IPS-20b (cell line): ENCODE measurements at regions not wholly inside any gene's neighbourhood (a gene's known extent, or its start where the extent isn't known, plus 50 kb on each side); places are given as distances from the start of the nearest gene placed in this dataset.

Source experiments
- H3K27ac ChIP-seq: one replicate; pipeline ENCODE4 v1.5.1; 2013; ENCODE audit warnings: low read length
- H3K27me3 ChIP-seq: 2 replicates; pipeline ENCODE4 v1.6.1; 2013; ENCODE audit warnings: mild to moderate bottlenecking, low read length, inconsistent platforms; ENCODE audit not compliant: insufficient read depth
- H3K36me3 ChIP-seq: 2 replicates; pipeline ENCODE4 v1.6.1; 2013; ENCODE audit warnings: low read depth, mild to moderate bottlenecking, inconsistent platforms, low read length, moderate library complexity; ENCODE audit not compliant: insufficient read depth
- H3K4me1 ChIP-seq: 2 replicates; pipeline ENCODE4 v1.6.1; 2013; ENCODE audit warnings: mild to moderate bottlenecking, control low read depth, inconsistent platforms, low read length, moderate library complexity; ENCODE audit not compliant: insufficient read depth
- H3K4me3 ChIP-seq: 2 replicates; pipeline ENCODE4 v1.5.1; 2013; ENCODE audit warnings: mild to moderate bottlenecking, low read length, inconsistent platforms
- H3K9ac ChIP-seq: 2 replicates; pipeline ENCODE4 v1.6.1; 2013; ENCODE audit warnings: low read depth, mild to moderate bottlenecking, inconsistent platforms, low read length, moderate library complexity
- H3K9me3 ChIP-seq: 2 replicates; pipeline ENCODE4 v1.6.1; 2013; ENCODE audit warnings: mild to moderate bottlenecking, low read depth, low read length, inconsistent platforms; ENCODE audit not compliant: insufficient read depth

GRCh38 chr6:21902628-21903169 lies 309.1 kb downstream of the SOX4 start:
- Histone ChIP-seq H3K9me3 (no peaks in the 10 kb centered on the region), H3K36me3 (no peaks in the 10 kb centered on the region), H3K4me3 (no peak overlapping the region), H3K27ac (no peak overlapping the region), H3K27me3 (no peaks in the 10 kb centered on the region), H3K9ac (no peak overlapping the region), H3K4me1 (peaks cover 4% of the 10 kb centered on the region; the same call in 1 of the 2 replicates)

- Histone ChIP-seq H3K36me3 (no peaks in the 10 kb centered on the region; the same call in 1 of the 2 replicates), H3K27ac (no peak overlapping the region), H3K4me1 (peaks cover 12% of the 10 kb centered on the region; the same call in 1 of the 2 replicates), H3K9me3 (no peaks in the 10 kb centered on the region), H3K4me3 (no peak overlapping the region), H3K27me3 (no peaks in the 10 kb centered on the region), H3K9ac (no peak overlapping the region)
These were observed 312.0 kb downstream of the SOX4 start for GRCh38 chr6:21905531-21905930.

DNA sequence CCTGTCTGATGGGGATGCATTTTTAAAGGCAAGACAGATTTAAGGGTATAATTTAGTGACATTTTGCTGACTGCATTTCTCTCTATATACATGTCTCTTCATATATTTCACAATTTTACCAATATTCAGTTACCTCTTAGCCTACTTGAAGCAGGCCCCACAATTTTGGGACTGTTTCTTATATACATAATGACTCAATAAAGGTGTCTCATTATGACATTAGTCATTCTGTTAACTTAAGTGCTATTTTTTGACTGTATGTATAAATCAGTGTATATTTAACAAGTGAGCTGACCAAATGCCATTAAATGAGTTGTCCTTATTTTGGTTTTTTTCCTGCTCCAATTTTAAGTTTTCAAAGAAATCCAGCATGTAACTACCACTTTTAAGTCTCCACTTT lies 313.3 kb downstream of the SOX4 start:
- no peak overlapping the region for H3K4me3 ChIP-seq

GRCh38 chr6:21907291-21907690 lies 313.7 kb downstream of the SOX4 start:
- Histone ChIP-seq H3K36me3 (no peaks in the 10 kb centered on the region; the same call in 1 of the 2 replicates), H3K9me3 (no peaks in the 10 kb centered on the region), H3K4me3 (no peak overlapping the region), H3K4me1 (peaks cover 13% of the 10 kb centered on the region; the same call in 1 of the 2 replicates), H3K9ac (no peak overlapping the region), H3K27ac (no peak overlapping the region), H3K27me3 (no peaks in the 10 kb centered on the region)

More for the DNA sequence above, 313.3 kb downstream of the SOX4 start:
- Histone ChIP-seq H3K27me3 (no peaks in the 10 kb centered on the region), H3K9me3 (no peaks in the 10 kb centered on the region), H3K9ac (no peak overlapping the region), H3K36me3 (no peaks in the 10 kb centered on the region; the same call in 1 of the 2 replicates), H3K27ac (no peak overlapping the region), H3K4me1 (peaks cover 12% of the 10 kb centered on the region; the same call in 1 of the 2 replicates)

- Histone ChIP-seq H3K27ac (peak overlapping the region; percentile 12), H3K27me3 (no peaks in the 10 kb centered on the region), H3K9me3 (no peaks in the 10 kb centered on the region), H3K9ac (peak overlapping the region; percentile 35; the same call in 1 of the 2 replicates), H3K36me3 (peaks cover 4% of the 10 kb centered on the region; the same call in 1 of the 2 replicates), H3K4me3 (no peak overlapping the region), H3K4me1 (peaks cover 14% of the 10 kb centered on the region; the same call in 1 of the 2 replicates)
These were observed 314.8 kb downstream of the SOX4 start for GRCh38 chr6:21908161-21908848.

DNA sequence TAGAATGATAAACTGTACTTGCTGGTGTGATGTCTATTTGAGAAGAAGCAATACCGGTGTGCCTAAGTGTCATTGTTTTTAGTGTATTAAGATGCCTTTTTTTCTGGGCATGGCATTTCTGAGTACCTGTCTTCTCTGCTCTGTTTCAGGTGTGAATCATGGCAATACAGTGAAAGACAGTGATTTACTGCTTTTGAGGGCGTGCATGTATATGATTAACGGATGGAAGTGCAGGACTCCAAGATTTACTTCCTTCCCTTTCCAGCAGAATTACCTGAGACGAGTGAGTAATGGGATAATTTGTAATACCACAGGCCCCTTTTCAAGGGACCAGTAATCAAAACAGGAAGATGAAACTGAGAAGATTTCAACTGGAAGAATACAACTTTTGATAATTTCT lies 315.8 kb downstream of the SOX4 start:
- no peaks in the 10 kb centered on the region for H3K27me3 ChIP-seq
- H3K4me3 ChIP-seq = no peak overlapping the region

GRCh38 chr6:21911208-21911607 lies 317.7 kb downstream of the SOX4 start:
- Histone ChIP-seq H3K9ac (no peak overlapping the region), H3K27ac (no peak overlapping the region), H3K4me3 (no peak overlapping the region), H3K36me3 (peaks cover 13% of the 10 kb centered on the region; the same call in 1 of the 2 replicates), H3K27me3 (no peaks in the 10 kb centered on the region), H3K9me3 (no peaks in the 10 kb centered on the region), H3K4me1 (peaks cover 14% of the 10 kb centered on the region; the same call in 1 of the 2 replicates)

More for the DNA sequence above, 315.8 kb downstream of the SOX4 start:
- Histone ChIP-seq H3K9ac (no peak overlapping the region), H3K4me1 (peaks cover 14% of the 10 kb centered on the region; the same call in 1 of the 2 replicates), H3K27ac (no peak overlapping the region), H3K9me3 (no peaks in the 10 kb centered on the region), H3K36me3 (peaks cover 10% of the 10 kb centered on the region; the same call in 1 of the 2 replicates)

DNA sequence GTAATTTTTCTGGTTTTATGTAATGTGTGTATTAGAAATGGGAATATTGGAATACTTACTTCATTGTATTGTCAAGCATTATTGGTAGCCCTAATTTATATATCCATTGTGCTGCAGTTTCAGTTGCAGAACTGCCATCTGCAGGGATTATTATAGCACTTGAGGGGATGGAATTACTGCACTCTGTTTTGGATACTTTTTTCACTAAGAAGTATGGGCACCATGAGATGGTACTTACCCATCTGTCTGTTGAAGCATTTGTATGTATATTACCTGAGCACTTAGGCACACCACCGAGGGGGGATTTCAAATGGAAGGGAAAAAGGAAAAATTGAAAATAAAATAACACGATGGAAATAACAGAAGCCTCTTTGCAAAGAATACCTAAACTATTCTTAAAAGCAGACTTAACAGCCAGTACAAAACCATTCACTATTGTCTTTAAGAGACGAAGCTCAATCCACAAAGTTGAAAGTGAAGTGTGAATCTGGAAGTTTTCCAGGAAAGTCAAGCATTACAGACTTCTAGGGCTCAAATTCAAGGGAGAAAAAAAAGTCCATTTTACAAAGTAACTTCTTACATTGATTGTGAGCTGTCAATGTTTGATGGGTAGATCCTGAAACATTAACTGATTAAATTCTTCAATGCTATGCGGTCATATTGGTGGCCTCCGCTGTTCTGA lies 318.7 kb downstream of the SOX4 start:
- no peaks in the 10 kb centered on the region for H3K27me3 ChIP-seq
- no peak overlapping the region for H3K9ac ChIP-seq
- H3K36me3 ChIP-seq = peaks cover 13% of the 10 kb centered on the region; the same call in 1 of the 2 replicates
- H3K4me1 ChIP-seq = peaks cover 14% of the 10 kb centered on the region; the same call in 1 of the 2 replicates
- no peak overlapping the region for H3K4me3 ChIP-seq
- H3K27ac ChIP-seq = no peak overlapping the region
- no peaks in the 10 kb centered on the region for H3K9me3 ChIP-seq

- H3K27me3 ChIP-seq = no peaks in the 10 kb centered on the region
- H3K4me1 ChIP-seq = 0 out of 2 replicates have a peak, but pooled peaks cover 3% of the 10 kb centered on the region
- no peaks in the 10 kb centered on the region for H3K9me3 ChIP-seq
- H3K9ac ChIP-seq = no peak overlapping the region
- peaks cover 13% of the 10 kb centered on the region; the same call in 1 of the 2 replicates for H3K36me3 ChIP-seq
- no peak overlapping the region for H3K4me3 ChIP-seq
- no peak overlapping the region for H3K27ac ChIP-seq
These were observed 320.8 kb downstream of the SOX4 start for GRCh38 chr6:21914121-21914973.

GRCh38 chr6:21915707-21916260 lies 322.2 kb downstream of the SOX4 start:
- H3K36me3 ChIP-seq = peaks cover 13% of the 10 kb centered on the region; the same call in 1 of the 2 replicates
- no peak overlapping the region for H3K9ac ChIP-seq
- H3K4me3 ChIP-seq = no peak overlapping the region
- no peaks in the 10 kb centered on the region for H3K9me3 ChIP-seq
- no peaks in the 10 kb centered on the region for H3K27me3 ChIP-seq
- no peak overlapping the region for H3K27ac ChIP-seq
- 0 out of 2 replicates have a peak, but pooled peaks cover 3% of the 10 kb centered on the region for H3K4me1 ChIP-seq
